ENCODE measurements at regions not wholly inside any gene's neighbourhood (a gene's known extent, or its start where the extent isn't known, plus 50 kb on each side); places are given as distances from the start of the nearest gene placed in this dataset.
A peak's percentile ranks its signal among the peaks of the same experiment; 100 is the strongest.

- DNase-seq: no peak
Measured at GRCh38 chr13:30359991-30360390, 52.6 kb upstream of the KATNAL1 start.

GRCh38 chr13:30360586-30360985 lies 53.2 kb upstream of the KATNAL1 start:
- no peak for DNase-seq

- no peak for DNase-seq
Measured at GRCh38 chr13:30362005-30362788, 54.8 kb upstream of the KATNAL1 start.

GRCh38 chr13:30362869-30363268 lies 55.5 kb upstream of the KATNAL1 start:
- no peak for DNase-seq

- no peak for DNase-seq
Measured at GRCh38 chr13:30363725-30364124, 56.4 kb upstream of the KATNAL1 start.

GRCh38 chr13:30364133-30364532 lies 56.8 kb upstream of the KATNAL1 start:
- no peak for DNase-seq

- DNase-seq: no peak
Measured at GRCh38 chr13:30364876-30365275, 57.4 kb upstream of the UBE2L5 start.

GRCh38 chr13:30366088-30366487 lies 56.2 kb upstream of the UBE2L5 start:
- DNase-seq: no peak

- no peak for DNase-seq
Measured at GRCh38 chr13:30367296-30367695, 55.0 kb upstream of the UBE2L5 start.

- DNase-seq: no peak
Measured at GRCh38 chr13:30370146-30370545, 52.1 kb upstream of the UBE2L5 start.

GRCh38 chr13:30370916-30371521 lies 51.3 kb upstream of the UBE2L5 start:
- no peak for DNase-seq

- DNase-seq: peak; percentile 71
Measured at GRCh38 chr13:30371649-30372265, 50.5 kb upstream of the UBE2L5 start.

Measured in activated T-cell treated with anti-CD3 and anti-CD28 coated beads, Interleukin-2, amount 50 U/mL, for 1 hour (primary cell).